Tongue (tissue), 1 donor: ENCODE measurements at regions not wholly inside any gene's neighbourhood (a gene's known extent, or its start where the extent isn't known, plus 50 kb on each side); places are given as distances from the start of the nearest gene placed in this dataset.
A peak's percentile ranks its signal among the peaks of the same experiment; 100 is the strongest.
"Not testable (repeated sequence)": the region's sequence is repeated elsewhere in the genome, so short reads cannot be mapped to it uniquely, and the experiment has no call there.

Source experiments
- DNase-seq: peaks from one replicate; pipeline ENCODE4 v3.0.0-alpha.2; 2015

GRCh38 chr7:155944901-155945300 is 132.6 kb upstream of the SHH start:
- no peak for DNase-seq

GRCh38 chr7:155943251-155943899 is 131.1 kb upstream of the SHH start:
- no peak for DNase-seq

GRCh38 chr7:155942226-155942950 is 130.1 kb upstream of the SHH start:
- no peak for DNase-seq

- DNase-seq, result peak; percentile 43
These were observed 129.4 kb upstream of the SHH start for GRCh38 chr7:155941688-155942087.

GRCh38 chr7:155939350-155939749 is 127.1 kb upstream of the SHH start:
- no peak for DNase-seq

GRCh38 chr7:155938129-155938528 is 125.9 kb upstream of the SHH start:
- DNase-seq, result no peak

- DNase-seq, result no peak
These were observed 123.5 kb upstream of the SHH start for GRCh38 chr7:155935726-155936125.

GRCh38 chr7:155935005-155935557 is 122.8 kb upstream of the SHH start:
- no peak for DNase-seq

- not testable (repeated sequence) for DNase-seq
These were observed 120.1 kb upstream of the SHH start for GRCh38 chr7:155932324-155932723.

GRCh38 chr7:155931396-155932085 is 119.3 kb upstream of the SHH start:
- DNase-seq, result no peak

GRCh38 chr7:155930527-155930926 is 118.3 kb upstream of the SHH start:
- DNase-seq, result no peak

GRCh38 chr7:155930061-155930460 is 117.8 kb upstream of the SHH start:
- no peak for DNase-seq

GRCh38 chr7:155928583-155928982 is 116.3 kb upstream of the SHH start:
- no peak for DNase-seq

GRCh38 chr7:155927905-155928304 is 115.6 kb upstream of the SHH start:
- no peak for DNase-seq

GRCh38 chr7:155925682-155926081 is 113.4 kb upstream of the SHH start:
- DNase-seq, result no peak

GRCh38 chr7:155922067-155922816 is 110.0 kb upstream of the SHH start:
- DNase-seq, result peak; percentile 53

- DNase-seq, result no peak
These were observed 109.5 kb upstream of the SHH start for GRCh38 chr7:155921804-155922066.

- DNase-seq, result no peak
These were observed 109.0 kb upstream of the SHH start for GRCh38 chr7:155921086-155921803.

GRCh38 chr7:155920068-155920461 is 107.8 kb upstream of the SHH start:
- no peak for DNase-seq

GRCh38 chr7:155919391-155920067 is 107.3 kb upstream of the SHH start:
- DNase-seq, result no peak

- DNase-seq, result peak; percentile 22
These were observed 106.6 kb upstream of the SHH start for GRCh38 chr7:155918720-155919390.
